ENCODE measurements at regions not wholly inside any gene's neighbourhood (a gene's known extent, or its start where the extent isn't known, plus 50 kb on each side); places are given as distances from the start of the nearest gene placed in this dataset.

GRCh38 chr21:23633447-23633940, 1973.8 kb downstream of the MRPL39 start:
- H2BK12ac ChIP-seq (ENCODE audit: low read depth, low read length) = no peak overlapping the region
- WGBS, 2 experiments (ENCODE audit: extremely low coverage in 1 of 2, insufficient coverage in 1 of 2, insufficient read length in 1 of 2, insufficient replicate concordance in 2 of 2, low coverage in 1 of 2, low lambda C conversion rate in 2 of 2, missing lambda C conversion rate in 1 of 2) = 83% methylated on average over 5 of the region's 5 CpGs; no CpG with 5 or more reads in 1 of the 2 experiments
- H3K79me2 ChIP-seq (ENCODE audit: control insufficient read depth in 1 of 2, insufficient read depth in 2 of 2, low read length in 2 of 2) = no peaks in the 10 kb centered on the region
- H3K79me1 ChIP-seq (ENCODE audit: low read depth, low read length) = no peaks in the 10 kb centered on the region
- no peak overlapping the region for H3K23ac ChIP-seq (ENCODE audit: insufficient read length)
- no peak overlapping the region for H2BK5ac ChIP-seq (ENCODE audit: low read depth, low read length)
- FAIRE-seq = no peak
- H2AFZ ChIP-seq (ENCODE audit: low read length) = no peak overlapping the region
- H3K14ac ChIP-seq (ENCODE audit: insufficient read length) = no peak overlapping the region
- H3K18ac ChIP-seq (ENCODE audit: extremely low read depth, low read length) = no peak overlapping the region
- POLR2A ChIA-PET (ENCODE audit: partially characterized antibody) = no interaction called here
- no peak overlapping the region for H2AK5ac ChIP-seq (ENCODE audit: low read depth, low read length)
- CTCF ChIA-PET (ENCODE audit: partially characterized antibody) = interaction anchor here (1.3 kb wide), 1 partner anchor 10 kb away, joined by 3 read pairs; no protein-coding TSS in a partner anchor
- no peak overlapping the region for H2BK15ac ChIP-seq (ENCODE audit: low read length)
- H3K27ac ChIP-seq (ENCODE audit: low read depth, low read length) = no peak overlapping the region
- no peaks in the 10 kb centered on the region for H3K4me1 ChIP-seq (replicated peaks in 1 of 4; ENCODE audit: control insufficient read depth in 3 of 4, insufficient read depth in 4 of 4, low read length in 3 of 4)
- no peak overlapping the region for H3K56ac ChIP-seq (replicated peaks; ENCODE audit: insufficient read length, low read depth, low read length)
- H3K36me3 ChIP-seq (ENCODE audit: control insufficient read depth in 2 of 4, insufficient read depth in 4 of 4, low read length in 3 of 4) = no peaks in the 10 kb centered on the region
- H3K9me3 ChIP-seq (ENCODE audit: insufficient read depth in 2 of 2, low read depth in 1 of 2, low read length in 1 of 2) = no peaks in the 10 kb centered on the region
- no peaks in the 10 kb centered on the region for H3K23me2 ChIP-seq (ENCODE audit: low read depth, low read length)
- no peaks in the 10 kb centered on the region for H3K27me3 ChIP-seq (replicated peaks in 1 of 4; ENCODE audit: control insufficient read depth in 3 of 4, extremely low read depth in 1 of 4, insufficient read depth in 3 of 4, low read length in 3 of 4)
- H3K4me3 ChIP-seq (ENCODE audit: extremely low read depth in 1 of 4, insufficient read depth in 2 of 4, low read depth in 3 of 4, low read length in 4 of 4) = no peak overlapping the region
- no peak overlapping the region for H3K9ac ChIP-seq (replicated peaks in 1 of 4; ENCODE audit: extremely low read depth in 1 of 4, low read depth in 3 of 4, low read length in 3 of 4)
- no peak for TF ChIP-seq TAF7 (optimal IDR thresholded peaks at IDR 0.05; ENCODE audit: borderline replicate concordance, low read depth, low read length)
- no peak for TF ChIP-seq NANOG (IDR thresholded peaks at IDR 0.05; ENCODE audit: insufficient read depth, low read depth, low read length, poor library complexity, severe bottlenecking)
- TF ChIP-seq, protein P1, sequence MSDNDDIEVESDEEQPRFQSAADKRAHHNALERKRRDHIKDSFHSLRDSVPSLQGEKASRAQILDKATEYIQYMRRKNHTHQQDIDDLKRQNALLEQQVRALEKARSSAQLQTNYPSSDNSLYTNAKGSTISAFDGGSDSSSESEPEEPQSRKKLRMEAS (IDR thresholded peaks at IDR 0.05) = no peak
- TF ChIP-seq, protein P2, sequence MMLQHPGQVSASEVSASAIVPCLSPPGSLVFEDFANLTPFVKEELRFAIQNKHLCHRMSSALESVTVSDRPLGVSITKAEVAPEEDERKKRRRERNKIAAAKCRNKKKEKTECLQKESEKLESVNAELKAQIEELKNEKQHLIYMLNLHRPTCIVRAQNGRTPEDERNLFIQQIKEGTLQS (IDR thresholded peaks at IDR 0.05; ENCODE audit: insufficient read depth, low read depth, low read length) = no peak
- no peak for TF ChIP-seq CBX8 (IDR thresholded peaks at IDR 0.05; ENCODE audit: borderline replicate concordance, low read depth, low read length)
- H3K4ac ChIP-seq (replicated peaks; ENCODE audit: insufficient read length, low read depth, low read length) = no peak overlapping the region
- H3K4me2 ChIP-seq (ENCODE audit: insufficient read depth in 1 of 2, low read depth in 2 of 2, low read length in 2 of 2) = no peak overlapping the region
- DNase-seq (ENCODE audit: low read depth in 1 of 2, low spot score in 2 of 2) = no peak
- H2BK120ac ChIP-seq (replicated peaks; ENCODE audit: low read depth, low read length) = no peak overlapping the region
- no peak overlapping the region for H4K8ac ChIP-seq (ENCODE audit: extremely low read depth, insufficient read depth, low read length)
- no peaks in the 10 kb centered on the region for H4K20me1 ChIP-seq (replicated peaks in 1 of 2; ENCODE audit: control insufficient read depth in 1 of 2, insufficient read depth in 2 of 2, low read length in 2 of 2)
- no peak overlapping the region for H2BK20ac ChIP-seq (ENCODE audit: low read length)
- no peak overlapping the region for H4K91ac ChIP-seq (replicated peaks; ENCODE audit: insufficient read length, low read length)
- no peak overlapping the region for H4K5ac ChIP-seq (ENCODE audit: insufficient read length, low read depth, low read length)
